Tibial artery (tissue), 4 donors: ENCODE measurements at regions not wholly inside any gene's neighbourhood (a gene's known extent, or its start where the extent isn't known, plus 50 kb on each side); places are given as distances from the start of the nearest gene placed in this dataset.

Experiments used
- DNase-seq, 2 donors: peaks; one replicate each; pipeline ENCODE4 v3.0.0-alpha.2; 2019
- H3K27ac ChIP-seq, 2 donors: fragments of 200-600 bp; sonication (generic) in 1 of 2; 1 replicate in 1 of 2; 2 replicates in 1 of 2; pipeline ENCODE4 v1.5.1; 2018 to 2019; ENCODE audit warnings: mild to moderate bottlenecking in 1 of 2
- H3K27me3 ChIP-seq, 2 donors: fragments of 200-600 bp; sonication (generic) in 1 of 2; one replicate each; pipeline versions ENCODE4 v1.5.1 to v1.6.0; 2016 to 2019
- H3K36me3 ChIP-seq, 3 donors: fragments of 200-600 bp; sonication (generic) in 2 of 3; one replicate each; pipeline ENCODE4 v1.5.1; 2016 to 2019; ENCODE audit warnings: mild to moderate bottlenecking in 2 of 3
- H3K4me1 ChIP-seq, 4 donors: fragments of 200-600 bp; sonication (generic) in 2 of 4; 1 replicate in 3 of 4; 2 replicates in 1 of 4; pipeline ENCODE4 v1.5.1; 2016 to 2019
- H3K4me3 ChIP-seq, 2 donors: fragments of 200-600 bp; sonication (generic) in 1 of 2; 1 replicate in 1 of 2; 2 replicates in 1 of 2; pipeline ENCODE4 v1.5.1; 2018 to 2019; ENCODE audit warnings: mild to moderate bottlenecking in 2 of 2
- H3K9me3 ChIP-seq, 3 donors: fragments of 200-600 bp; sonication (generic) in 1 of 3; one replicate each; pipeline ENCODE4 v1.5.1; 2016 to 2019
- intact Hi-C: fragments of 100-400 bp; cut with DNase I; formaldehyde crosslinking; loops from one replicate; pipeline ENCODE4 v1.15.0; 2023; ENCODE audit warnings: low total_unique reads
- TF ChIP-seq, protein P1 (sequence below), 2 experiments: fragments of 200-600 bp in 1 of 2; fragments of 450-650 bp in 1 of 2; IDR thresholded peaks; one replicate each; pipeline ENCODE4 v1.5.1; 2017 to 2019; ENCODE audit warnings: antibody characterized with exemption in 2 of 2, mild to moderate bottlenecking in 1 of 2, moderate library complexity in 1 of 2

GRCh38 chr1:187226396-187226795 lies 397.6 kb downstream of the PLA2G4A start:
- H3K4me1 ChIP-seq: no peaks in the 10 kb centered on the region
- H3K36me3 ChIP-seq: no peaks in the 10 kb centered on the region
- DNase-seq: no peak
- H3K4me3 ChIP-seq: no peak overlapping the region
- H3K27ac ChIP-seq: no peak overlapping the region
- TF ChIP-seq, protein P1, sequence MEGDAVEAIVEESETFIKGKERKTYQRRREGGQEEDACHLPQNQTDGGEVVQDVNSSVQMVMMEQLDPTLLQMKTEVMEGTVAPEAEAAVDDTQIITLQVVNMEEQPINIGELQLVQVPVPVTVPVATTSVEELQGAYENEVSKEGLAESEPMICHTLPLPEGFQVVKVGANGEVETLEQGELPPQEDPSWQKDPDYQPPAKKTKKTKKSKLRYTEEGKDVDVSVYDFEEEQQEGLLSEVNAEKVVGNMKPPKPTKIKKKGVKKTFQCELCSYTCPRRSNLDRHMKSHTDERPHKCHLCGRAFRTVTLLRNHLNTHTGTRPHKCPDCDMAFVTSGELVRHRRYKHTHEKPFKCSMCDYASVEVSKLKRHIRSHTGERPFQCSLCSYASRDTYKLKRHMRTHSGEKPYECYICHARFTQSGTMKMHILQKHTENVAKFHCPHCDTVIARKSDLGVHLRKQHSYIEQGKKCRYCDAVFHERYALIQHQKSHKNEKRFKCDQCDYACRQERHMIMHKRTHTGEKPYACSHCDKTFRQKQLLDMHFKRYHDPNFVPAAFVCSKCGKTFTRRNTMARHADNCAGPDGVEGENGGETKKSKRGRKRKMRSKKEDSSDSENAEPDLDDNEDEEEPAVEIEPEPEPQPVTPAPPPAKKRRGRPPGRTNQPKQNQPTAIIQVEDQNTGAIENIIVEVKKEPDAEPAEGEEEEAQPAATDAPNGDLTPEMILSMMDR (IDR thresholded peaks at IDR 0.05): no peak
- H3K27me3 ChIP-seq: no peaks in the 10 kb centered on the region
- H3K9me3 ChIP-seq: no peaks in the 10 kb centered on the region
- intact Hi-C loops: no loop called here

GRCh38 chr1:187228790-187229189 lies 400.0 kb downstream of the PLA2G4A start:
- Histone ChIP-seq H3K36me3 (no peaks in the 10 kb centered on the region), H3K27me3 (no peaks in the 10 kb centered on the region), H3K9me3 (no peaks in the 10 kb centered on the region), H3K4me1 (no peaks in the 10 kb centered on the region), H3K27ac (no peak overlapping the region), H3K4me3 (no peak overlapping the region)
- intact Hi-C loops: no loop called here
- TF ChIP-seq, protein P1 (IDR thresholded peaks at IDR 0.05): no peak
- no peak for DNase-seq

DNA sequence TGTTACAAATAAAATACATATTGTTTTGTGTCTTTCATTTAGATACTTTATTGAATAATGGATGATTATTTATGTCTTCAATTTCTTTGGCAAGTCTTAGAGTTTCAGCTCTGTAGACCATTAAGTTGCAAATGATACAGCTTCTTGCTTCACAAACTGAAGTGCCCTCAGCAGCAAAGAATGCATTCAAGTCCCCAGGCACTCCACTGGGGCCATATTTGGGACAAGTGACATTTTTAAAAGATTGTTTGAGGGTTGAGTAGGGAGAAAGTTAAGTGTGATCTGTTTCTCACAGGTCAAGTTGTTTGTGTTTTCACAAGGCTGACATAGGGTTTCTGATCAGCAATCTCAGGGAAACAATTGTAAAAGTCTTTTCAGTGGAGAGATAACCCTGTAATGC lies 400.7 kb downstream of the PLA2G4A start:
- intact Hi-C loops: no loop called here
- no peaks in the 10 kb centered on the region for H3K27me3 ChIP-seq
- no peak overlapping the region for H3K27ac ChIP-seq
- TF ChIP-seq, protein P1 (IDR thresholded peaks at IDR 0.05): no peak
- no peaks in the 10 kb centered on the region for H3K4me1 ChIP-seq
- H3K9me3 ChIP-seq: no peaks in the 10 kb centered on the region
- H3K36me3 ChIP-seq: no peaks in the 10 kb centered on the region
- no peak overlapping the region for H3K4me3 ChIP-seq
- DNase-seq: no peak

DNA sequence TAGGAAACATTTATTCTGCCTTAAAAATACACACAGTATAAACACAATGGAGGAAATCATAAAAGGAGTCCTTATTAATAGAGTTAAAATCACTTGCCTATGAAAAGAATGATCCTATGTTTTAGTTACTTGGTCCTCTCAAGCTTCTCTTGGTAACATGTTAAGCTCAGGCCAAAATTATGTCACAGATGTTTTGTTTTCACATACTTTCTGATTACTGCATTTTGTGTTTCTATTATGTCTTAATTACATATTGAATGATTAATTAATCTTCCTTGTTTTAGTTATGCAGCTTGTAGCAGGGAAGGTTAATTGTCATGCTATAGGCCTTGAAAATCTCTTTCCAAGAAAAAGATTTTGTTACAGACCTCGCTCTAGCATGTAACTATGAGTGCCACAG lies 406.0 kb downstream of the PLA2G4A start:
- intact Hi-C loops: no loop called here
- H3K36me3 ChIP-seq: no peaks in the 10 kb centered on the region
- H3K27ac ChIP-seq: no peak overlapping the region
- no peak overlapping the region for H3K4me3 ChIP-seq
- no peaks in the 10 kb centered on the region for H3K9me3 ChIP-seq
- no peak for DNase-seq
- TF ChIP-seq, protein P1 (IDR thresholded peaks at IDR 0.05): no peak
- no peaks in the 10 kb centered on the region for H3K27me3 ChIP-seq
- H3K4me1 ChIP-seq: no peaks in the 10 kb centered on the region

- TF ChIP-seq, protein P1 (IDR thresholded peaks at IDR 0.05): no peak
- no peak overlapping the region for H3K4me3 ChIP-seq
- H3K27ac ChIP-seq: no peak overlapping the region
- no peak for DNase-seq
- intact Hi-C loops: no loop called here
- H3K36me3 ChIP-seq: no peaks in the 10 kb centered on the region
- no peaks in the 10 kb centered on the region for H3K9me3 ChIP-seq
- no peaks in the 10 kb centered on the region for H3K27me3 ChIP-seq
- H3K4me1 ChIP-seq: no peaks in the 10 kb centered on the region
Measured at GRCh38 chr1:187236199-187236598, 407.4 kb downstream of the PLA2G4A start.

GRCh38 chr1:187236676-187237075 lies 407.9 kb downstream of the PLA2G4A start:
- Histone ChIP-seq H3K27ac (no peak overlapping the region), H3K9me3 (no peaks in the 10 kb centered on the region)

More at GRCh38 chr1:187236676-187237075, 407.9 kb downstream of the PLA2G4A start:
- Histone ChIP-seq H3K27me3 (no peaks in the 10 kb centered on the region), H3K4me1 (no peaks in the 10 kb centered on the region), H3K36me3 (no peaks in the 10 kb centered on the region), H3K4me3 (no peak overlapping the region)
- DNase-seq: no peak
- TF ChIP-seq, protein P1 (IDR thresholded peaks at IDR 0.05): no peak
- intact Hi-C loops: no loop called here
